Right cardiac atrium (tissue), 5 donors: ENCODE measurements at regions not wholly inside any gene's neighbourhood (a gene's known extent, or its start where the extent isn't known, plus 50 kb on each side); places are given as distances from the start of the nearest gene placed in this dataset.
"Not testable (repeated sequence)": the region's sequence is repeated elsewhere in the genome, so short reads cannot be mapped to it uniquely, and the experiment has no call there.

Experiments used
- ATAC-seq, 2 donors: fragments of 200-7000 bp; cut with Tn5 transposase; one replicate each; pipeline versions ENCODE4 v1.8.0 to v1.9.1; 2020; ENCODE audit warnings: moderate library complexity in 2 of 2, mild to moderate bottlenecking in 1 of 2
- DNase-seq, 3 donors: peaks; one replicate each; pipeline ENCODE4 v3.0.0-alpha.2; 2020
- H3K27ac ChIP-seq: one replicate; pipeline ENCODE4 v1.5.1; 2013; ENCODE audit warnings: mild to moderate bottlenecking, low read length, control low read depth, moderate library complexity
- H3K27me3 ChIP-seq: one replicate; pipeline ENCODE4 v1.6.1; 2013; ENCODE audit not compliant: control insufficient read depth, insufficient read depth
- H3K4me1 ChIP-seq: one replicate; pipeline ENCODE4 v1.6.1; 2013; ENCODE audit warnings: low read length; ENCODE audit not compliant: control insufficient read depth, insufficient read depth
- H3K4me3 ChIP-seq: one replicate; pipeline ENCODE4 v1.5.1; 2013; ENCODE audit warnings: low read length, control low read depth
- H3K9me3 ChIP-seq: one replicate; pipeline ENCODE4 v1.6.1; 2013; ENCODE audit warnings: low read length; ENCODE audit not compliant: control insufficient read depth
- WGBS: extraction: QIAGEN DNeasy Blood & Tissue Kit; methylation state at CpG from one replicate; pipeline ENCODE4 v1.1.7; 2013; 5-methylcytosine and 5-hydroxymethylcytosine counted together
- intact Hi-C, 4 donors: fragments of 100-400 bp; cut with DNase I; formaldehyde crosslinking; loops; one replicate each; pipeline versions ENCODE4 v1.11.0 to v1.14.0; 2022 to 2023
- donor health status: healthy with polysubstance abuse.
- donor health status: DM: no; HTN: yes; CAD: no.
- donor health status: DM: no; HTN: no; CAD: no.
- donor health status: DM: no; HTN: yes; CAD: no; lungs with severe emphysema.
- donor health status: DM: yes; HTN: yes; CAD: no.

DNA sequence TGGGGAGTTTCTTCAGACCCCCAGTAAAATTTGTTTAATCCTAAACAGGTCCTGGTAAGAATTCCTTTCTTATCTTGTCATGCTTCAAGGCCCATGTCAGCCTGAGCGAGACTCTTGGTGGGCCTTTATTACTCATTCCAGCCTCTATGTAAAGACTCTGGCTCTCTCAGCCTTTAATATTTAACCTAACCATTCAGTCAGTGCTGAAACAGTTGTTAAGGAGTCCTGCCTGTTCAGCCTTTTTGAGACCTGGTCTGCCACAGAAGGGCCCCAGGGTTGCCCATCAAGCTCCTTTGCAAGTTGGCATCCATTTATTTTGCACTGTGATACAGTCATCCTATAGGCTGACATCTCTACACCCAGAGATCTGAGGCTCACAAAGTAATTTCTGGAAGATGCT is 107.7 kb upstream of the VANGL1 start:
- ATAC-seq (no peak), DNase-seq (no peak)
- Histone ChIP-seq H3K4me1 (no peaks in the 10 kb centered on the region), H3K4me3 (no peak overlapping the region), H3K9me3 (no peaks in the 10 kb centered on the region), H3K27ac (no peak overlapping the region), H3K27me3 (no peaks in the 10 kb centered on the region)
- 91% methylated on average over 1 of the region's 1 CpG for WGBS
- intact Hi-C loops, result no loop called here

DNA sequence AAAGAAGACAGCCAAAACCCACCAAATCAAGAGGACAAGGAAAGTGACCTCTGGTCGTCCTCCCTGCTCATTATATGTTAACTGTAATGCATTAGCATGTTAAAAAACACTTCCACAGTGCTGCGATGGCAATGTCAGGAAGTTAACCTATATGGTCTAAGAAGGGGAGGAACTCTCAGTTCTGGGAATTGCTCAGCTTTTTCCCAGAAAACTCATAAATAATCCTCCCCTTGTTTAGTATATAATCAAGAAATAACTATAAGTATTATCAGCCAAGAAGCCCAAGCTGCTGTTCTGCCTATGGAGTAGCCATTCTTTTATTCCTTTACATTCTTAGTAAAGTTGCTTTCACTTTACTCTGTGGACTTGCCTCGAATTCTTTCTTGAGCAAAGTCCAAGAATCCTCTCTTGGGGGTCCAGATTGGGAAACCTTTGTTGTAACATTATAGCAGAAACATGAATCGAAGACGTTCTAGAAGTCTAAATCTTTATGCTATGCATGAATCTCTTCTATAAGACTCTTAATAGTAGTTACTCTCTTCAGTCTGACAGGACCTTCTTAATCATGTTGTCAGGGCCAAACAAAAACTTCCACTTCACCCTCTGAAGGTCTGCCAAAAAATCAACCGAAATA is 110.0 kb upstream of the VANGL1 start:
- ATAC-seq (no peak), DNase-seq (no peak)
- intact Hi-C loops, result no loop called here
- no peaks in the 10 kb centered on the region for H3K4me1 ChIP-seq
- no peak overlapping the region for H3K4me3 ChIP-seq
- 45% methylated on average over 6 of the region's 6 CpGs for WGBS
- no peaks in the 10 kb centered on the region for H3K27me3 ChIP-seq
- H3K9me3 ChIP-seq, result no peaks in the 10 kb centered on the region
- H3K27ac ChIP-seq, result no peak overlapping the region

DNA sequence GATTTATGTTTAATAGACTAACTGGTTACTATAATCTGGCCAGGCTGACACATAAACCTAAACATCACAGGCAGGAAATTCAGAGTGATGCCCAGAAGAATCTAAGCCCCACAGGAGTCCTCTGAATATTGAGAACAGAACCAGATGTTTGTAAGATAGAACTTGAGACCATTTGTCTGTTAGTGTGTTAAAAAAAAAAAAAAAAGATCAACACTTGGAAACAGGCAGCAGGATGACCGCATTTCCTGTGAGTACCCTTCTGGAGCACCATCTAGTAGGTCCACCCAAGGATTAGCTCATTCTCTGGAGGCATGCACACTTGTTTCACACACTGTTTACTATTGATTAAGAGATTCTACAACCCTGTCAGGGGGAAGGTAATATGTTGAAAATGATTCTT is 111.4 kb upstream of the VANGL1 start:
- H3K4me1 ChIP-seq, result no peaks in the 10 kb centered on the region
- H3K27ac ChIP-seq, result no peak overlapping the region
- H3K27me3 ChIP-seq, result no peaks in the 10 kb centered on the region
- intact Hi-C loops, result no loop called here
- ATAC-seq (peak in 1 of 2 donors; percentile 59), DNase-seq (no peak)
- 21% methylated on average over 1 of the region's 1 CpG for WGBS
- no peak overlapping the region for H3K4me3 ChIP-seq
- H3K9me3 ChIP-seq, result no peaks in the 10 kb centered on the region

DNA sequence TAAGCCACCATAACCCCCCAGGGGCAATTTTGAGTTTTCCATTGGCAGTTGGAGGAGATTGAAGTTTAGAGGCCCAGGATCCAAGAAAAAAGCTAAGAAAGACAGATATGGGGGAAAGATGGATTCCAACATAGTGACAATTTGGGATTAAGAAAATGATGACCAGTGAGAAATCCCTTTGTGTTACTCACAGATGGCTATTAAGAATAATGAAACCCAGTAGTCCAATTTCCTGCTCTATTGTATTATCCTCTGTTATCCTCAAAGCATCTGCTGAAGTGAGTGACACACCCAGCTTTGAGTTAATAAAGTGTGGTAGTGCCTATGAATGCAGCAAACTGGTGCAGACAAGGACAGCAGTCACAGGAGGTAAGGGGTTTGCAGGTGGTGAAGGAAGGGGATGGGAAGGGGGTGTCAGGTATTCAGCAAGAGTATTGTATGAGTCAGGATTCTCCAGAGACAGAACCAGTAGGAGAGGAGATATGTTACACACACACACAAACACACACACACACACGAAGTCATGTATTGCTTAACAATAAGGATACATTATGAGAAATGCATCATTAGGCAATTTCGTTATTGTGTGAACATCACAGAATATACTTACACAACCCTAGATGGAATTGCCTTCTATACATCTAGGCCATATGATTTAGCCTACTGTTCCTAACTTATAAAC is 112.4 kb upstream of the VANGL1 start:
- ATAC-seq (no peak), DNase-seq (no peak)
- no peak overlapping the region for H3K27ac ChIP-seq
- H3K4me1 ChIP-seq, result no peaks in the 10 kb centered on the region
- intact Hi-C loops, result no loop called here
- H3K9me3 ChIP-seq, result no peaks in the 10 kb centered on the region
- no peaks in the 10 kb centered on the region for H3K27me3 ChIP-seq
- no peak overlapping the region for H3K4me3 ChIP-seq
- WGBS, result 62% methylated on average over 2 of the region's 2 CpGs

DNA sequence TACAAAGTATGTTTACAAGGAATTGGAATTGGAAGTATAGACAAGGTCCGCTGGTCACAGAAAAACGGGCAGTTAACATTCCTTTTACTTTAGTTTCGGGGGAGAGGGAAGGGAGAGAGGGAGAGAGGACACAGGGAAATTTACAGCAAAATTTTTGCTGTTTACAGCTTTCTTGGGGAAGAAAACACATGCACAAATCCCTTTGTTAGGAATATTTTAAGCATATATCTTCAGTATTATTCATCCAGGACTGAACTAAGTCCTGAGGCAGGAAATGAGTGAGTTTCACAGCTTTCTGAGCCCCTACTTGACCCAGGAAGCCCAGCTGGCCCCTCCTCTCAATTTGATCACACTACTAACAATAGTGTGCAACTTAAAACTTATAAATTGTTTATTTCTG is 113.4 kb upstream of the VANGL1 start:
- H3K4me1 ChIP-seq, H3K27ac ChIP-seq, ATAC-seq, DNase-seq, H3K4me3 ChIP-seq, intact Hi-C loops, H3K9me3 ChIP-seq, H3K27me3 ChIP-seq: not testable (repeated sequence)
- WGBS, result 84% methylated on average over 3 of the region's 3 CpGs

DNA sequence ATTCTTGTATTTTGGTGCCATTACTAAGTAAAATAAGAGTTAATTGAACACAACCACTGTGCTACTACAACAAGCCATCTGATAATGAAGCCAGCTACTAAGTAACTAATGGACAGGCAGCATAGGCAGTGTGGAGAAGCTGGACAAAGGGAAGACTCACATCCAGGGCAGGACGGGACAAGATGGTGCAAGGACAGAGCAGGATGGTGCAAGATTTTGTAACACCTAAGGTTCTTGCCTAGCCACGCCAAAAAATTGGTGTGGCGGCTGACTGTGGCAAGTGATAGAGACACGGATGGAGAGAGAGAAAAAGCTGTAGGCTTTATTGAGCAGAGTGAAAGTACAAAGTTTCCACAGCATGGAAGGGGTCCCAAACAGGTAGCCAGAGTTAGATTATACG is 114.0 kb upstream of the VANGL1 start:
- no peak for DNase-seq
- no peak for ATAC-seq
- Histone ChIP-seq H3K4me3 (no peak overlapping the region), H3K27ac (no peak overlapping the region), H3K27me3 (no peaks in the 10 kb centered on the region), H3K4me1 (no peaks in the 10 kb centered on the region), H3K9me3 (no peaks in the 10 kb centered on the region)
- WGBS, result 88% methylated on average over 5 of the region's 5 CpGs
- intact Hi-C loops, result no loop called here

DNA sequence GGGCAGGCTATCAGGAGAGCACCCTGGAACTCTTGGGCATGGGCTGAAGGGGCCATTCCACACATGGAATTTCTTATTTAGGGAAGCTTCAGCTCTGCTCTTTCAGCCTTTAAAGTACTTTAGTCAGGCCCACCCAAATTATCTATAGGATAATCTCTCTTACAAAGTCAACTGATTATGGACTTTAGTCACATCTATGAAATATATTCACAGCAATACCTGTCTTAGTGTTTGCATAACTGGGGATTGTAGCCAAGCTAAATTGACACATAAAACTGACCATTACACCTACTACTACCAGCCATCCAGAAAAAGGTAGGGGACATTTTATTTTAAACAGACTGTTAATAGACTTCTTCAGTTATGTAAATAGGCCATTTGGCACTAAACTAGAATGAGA is 114.9 kb upstream of the VANGL1 start:
- Histone ChIP-seq H3K9me3 (no peaks in the 10 kb centered on the region), H3K4me1 (no peaks in the 10 kb centered on the region), H3K27ac (no peak overlapping the region), H3K4me3 (no peak overlapping the region), H3K27me3 (no peaks in the 10 kb centered on the region)
- DNase-seq (no peak), ATAC-seq (no peak)
- intact Hi-C loops, result no loop called here

DNA sequence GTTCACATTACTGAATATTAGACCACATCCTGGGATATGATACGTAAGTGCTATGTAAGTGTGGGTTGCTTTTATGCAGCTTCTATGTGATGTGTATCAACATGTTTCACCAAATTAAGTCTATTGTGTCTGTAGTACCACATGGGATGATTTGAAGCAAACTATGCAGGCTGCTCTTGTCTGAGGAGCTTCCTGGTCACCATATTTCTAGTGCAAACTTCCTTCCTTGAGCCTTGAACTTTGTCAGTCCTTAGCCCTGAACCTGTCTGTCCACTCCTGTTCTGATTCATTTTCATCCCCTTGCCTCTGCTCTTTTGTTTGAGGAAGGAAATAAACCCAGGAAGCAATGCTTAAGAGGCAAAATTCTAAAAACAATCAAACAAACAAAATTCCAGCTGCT is 117.5 kb upstream of the VANGL1 start:
- H3K27me3 ChIP-seq, result no peaks in the 10 kb centered on the region
- no peaks in the 10 kb centered on the region for H3K4me1 ChIP-seq
- no peaks in the 10 kb centered on the region for H3K9me3 ChIP-seq
- ATAC-seq, result no peak
- intact Hi-C loops, result no loop called here
- no peak overlapping the region for H3K27ac ChIP-seq
- H3K4me3 ChIP-seq, result no peak overlapping the region
- DNase-seq, result no peak
- WGBS, result 79% methylated on average over 1 of the region's 1 CpG

DNA sequence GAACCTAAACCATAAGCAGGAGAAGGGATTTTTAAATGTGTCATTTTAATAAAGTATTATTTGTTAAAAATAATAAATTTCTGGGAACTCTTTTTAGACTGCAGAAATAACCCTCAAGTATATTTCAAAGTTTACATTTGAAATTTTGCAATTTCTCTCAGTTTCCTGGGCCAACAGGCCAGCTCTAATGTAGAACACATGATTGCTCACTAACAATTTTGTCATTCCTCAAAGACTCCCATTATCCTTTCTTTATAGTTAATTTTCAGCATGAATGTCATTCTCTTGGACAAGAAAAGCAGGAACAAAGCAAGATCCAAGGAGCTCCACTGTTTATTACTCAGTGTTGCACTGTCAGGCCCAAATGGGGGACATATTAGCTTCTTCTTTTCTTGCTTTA is 119.4 kb upstream of the VANGL1 start:
- ATAC-seq (no peak), DNase-seq (no peak)
- H3K9me3 ChIP-seq, result no peaks in the 10 kb centered on the region
- no peaks in the 10 kb centered on the region for H3K4me1 ChIP-seq
- intact Hi-C loops, result no loop called here
- H3K27ac ChIP-seq, result no peak overlapping the region
- no peaks in the 10 kb centered on the region for H3K27me3 ChIP-seq
- no peak overlapping the region for H3K4me3 ChIP-seq

DNA sequence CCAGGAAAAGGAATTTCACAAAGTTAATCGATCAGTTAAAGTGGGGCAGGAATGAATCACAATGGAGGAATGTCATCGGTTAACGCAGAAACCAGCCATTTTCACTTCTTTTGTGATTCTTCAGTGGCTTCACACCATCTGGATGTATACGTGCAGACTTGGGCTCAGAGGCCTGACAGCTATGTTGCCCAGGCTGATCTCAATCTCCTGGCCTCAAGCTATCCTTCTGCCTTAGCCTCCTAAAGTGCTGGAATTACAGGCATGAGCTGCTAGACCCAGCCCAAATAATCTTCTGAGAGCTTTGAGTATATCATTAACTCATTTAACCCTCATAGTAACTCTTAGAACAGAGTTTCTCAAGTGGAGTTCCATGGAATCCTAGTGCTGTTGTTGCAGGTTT is 126.5 kb upstream of the VANGL1 start:
- Histone ChIP-seq H3K4me1 (no peaks in the 10 kb centered on the region), H3K9me3 (no peaks in the 10 kb centered on the region), H3K27me3 (no peaks in the 10 kb centered on the region), H3K27ac (no peak overlapping the region), H3K4me3 (no peak overlapping the region)
- DNase-seq (no peak), ATAC-seq (no peak)
- WGBS, result 89% methylated on average over 4 of the region's 4 CpGs
- intact Hi-C loops, result no loop called here

DNA sequence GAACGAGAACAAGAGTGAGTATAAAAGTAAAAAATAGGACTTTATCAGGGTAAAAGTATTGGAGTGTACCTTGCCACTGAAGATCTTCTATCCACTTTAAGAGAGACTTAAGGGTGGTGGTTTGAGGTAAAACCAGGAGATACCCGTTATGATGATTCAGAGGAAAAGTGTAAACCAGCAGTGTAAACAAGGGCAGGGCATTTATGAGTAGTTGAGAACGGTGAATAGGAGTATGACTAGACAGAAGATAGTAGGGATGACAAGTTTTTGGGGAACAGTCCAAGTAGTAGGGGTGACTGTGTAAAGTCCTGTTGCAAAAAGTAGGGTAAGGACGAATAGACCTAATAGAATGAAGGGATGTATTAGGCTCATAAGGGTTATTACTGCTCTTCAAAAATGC is 131.5 kb upstream of the VANGL1 start:
- H3K27me3 ChIP-seq, H3K27ac ChIP-seq, intact Hi-C loops, ATAC-seq, H3K9me3 ChIP-seq, DNase-seq, H3K4me3 ChIP-seq, H3K4me1 ChIP-seq: not testable (repeated sequence)
- 88% methylated on average over 4 of the region's 4 CpGs for WGBS

DNA sequence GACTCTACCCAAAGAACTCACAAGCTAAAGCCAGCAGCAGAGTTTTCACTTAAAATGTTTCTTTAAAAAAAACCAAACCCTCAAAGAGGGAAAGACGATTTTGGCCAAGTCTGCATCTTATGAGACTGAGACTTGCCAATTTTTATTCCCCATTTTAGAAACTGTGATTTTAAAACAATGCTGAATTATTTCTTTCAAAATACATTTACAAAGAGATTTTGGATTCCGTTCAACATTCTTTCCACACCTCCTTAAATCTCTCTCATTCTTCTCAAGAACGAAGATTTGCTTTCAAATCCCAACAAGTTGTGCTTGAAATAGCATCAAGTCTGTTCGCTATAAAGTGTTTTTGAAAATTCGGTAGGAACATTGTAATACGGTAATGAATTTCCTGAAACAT is 133.9 kb upstream of the VANGL1 start:
- DNase-seq (no peak), ATAC-seq (peak in 1 of 2 donors; percentile 26)
- no peak overlapping the region for H3K27ac ChIP-seq
- no peaks in the 10 kb centered on the region for H3K4me1 ChIP-seq
- 21% methylated on average over 6 of the region's 6 CpGs for WGBS
- no peaks in the 10 kb centered on the region for H3K9me3 ChIP-seq
- H3K27me3 ChIP-seq, result no peaks in the 10 kb centered on the region
- H3K4me3 ChIP-seq, result no peak overlapping the region
- intact Hi-C loops, result no loop called here
